ENCODE measurements at regions not wholly inside any gene's neighbourhood (a gene's known extent, or its start where the extent isn't known, plus 50 kb on each side); places are given as distances from the start of the nearest gene placed in this dataset.

DNA sequence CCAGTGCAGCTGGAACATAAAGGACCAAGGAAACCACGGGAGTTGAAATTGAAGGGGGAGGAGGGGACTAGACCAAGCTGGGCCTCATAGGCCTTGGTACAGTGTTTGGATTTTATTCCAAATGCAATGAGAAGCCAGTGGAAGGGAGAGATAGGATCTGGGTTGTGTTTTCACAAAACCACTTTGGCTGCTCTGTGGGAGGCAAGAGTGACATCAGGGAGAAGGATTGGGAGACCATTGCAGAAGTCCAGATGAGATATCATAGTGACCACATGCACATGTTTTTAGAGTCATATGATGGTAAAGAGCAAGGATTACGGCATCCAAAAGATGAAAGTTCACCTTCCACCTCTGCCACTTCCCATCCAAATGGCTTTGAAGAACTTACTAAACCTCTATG, 210.2 kb downstream of the PAX3 start:
- no peak overlapping the region for H3K4me2 ChIP-seq (ENCODE audit: control insufficient read depth, extremely low read depth, insufficient read depth, low read depth, low read length)
- no peaks in the 10 kb centered on the region for H3K9me1 ChIP-seq (ENCODE audit: control insufficient read depth, extremely low read depth, insufficient read depth, low read length)
- H3K36me3 ChIP-seq (ENCODE audit: control insufficient read depth in 2 of 2, extremely low read depth in 1 of 2, insufficient read depth in 2 of 2, low read length in 2 of 2) = no peaks in the 10 kb centered on the region
- no peaks in the 10 kb centered on the region for H3K79me2 ChIP-seq (ENCODE audit: control insufficient read depth, insufficient read depth, low read length)
- no peaks in the 10 kb centered on the region for H3K4me1 ChIP-seq (ENCODE audit: control insufficient read depth, extremely low read depth, insufficient read depth, low read length)
- dilution Hi-C loops (cut with MboI; ENCODE audit: extremely low pct_ligation_motif_present, low sequenced_read_pairs) = no loop called here
- H3K4me3 ChIP-seq (ENCODE audit: control insufficient read depth in 2 of 3, extremely low read depth in 1 of 3, insufficient read depth in 2 of 3, low read depth in 1 of 3, low read length in 3 of 3) = no peak overlapping the region
- no peaks in the 10 kb centered on the region for H4K20me1 ChIP-seq (ENCODE audit: control insufficient read depth, extremely low read depth, insufficient read depth, low read length)
- no peaks in the 10 kb centered on the region for H3K9me3 ChIP-seq (ENCODE audit: control insufficient read depth, low read depth, low read length)
- H2AFZ ChIP-seq (ENCODE audit: control insufficient read depth, low read length) = no peak overlapping the region
- no peak overlapping the region for H3K27ac ChIP-seq (ENCODE audit: control insufficient read depth, insufficient read depth, low read length)
- no peak for TF ChIP-seq EZH2 (IDR thresholded peaks at IDR 0.05; ENCODE audit: low read length)
- TF ChIP-seq, protein P1, sequence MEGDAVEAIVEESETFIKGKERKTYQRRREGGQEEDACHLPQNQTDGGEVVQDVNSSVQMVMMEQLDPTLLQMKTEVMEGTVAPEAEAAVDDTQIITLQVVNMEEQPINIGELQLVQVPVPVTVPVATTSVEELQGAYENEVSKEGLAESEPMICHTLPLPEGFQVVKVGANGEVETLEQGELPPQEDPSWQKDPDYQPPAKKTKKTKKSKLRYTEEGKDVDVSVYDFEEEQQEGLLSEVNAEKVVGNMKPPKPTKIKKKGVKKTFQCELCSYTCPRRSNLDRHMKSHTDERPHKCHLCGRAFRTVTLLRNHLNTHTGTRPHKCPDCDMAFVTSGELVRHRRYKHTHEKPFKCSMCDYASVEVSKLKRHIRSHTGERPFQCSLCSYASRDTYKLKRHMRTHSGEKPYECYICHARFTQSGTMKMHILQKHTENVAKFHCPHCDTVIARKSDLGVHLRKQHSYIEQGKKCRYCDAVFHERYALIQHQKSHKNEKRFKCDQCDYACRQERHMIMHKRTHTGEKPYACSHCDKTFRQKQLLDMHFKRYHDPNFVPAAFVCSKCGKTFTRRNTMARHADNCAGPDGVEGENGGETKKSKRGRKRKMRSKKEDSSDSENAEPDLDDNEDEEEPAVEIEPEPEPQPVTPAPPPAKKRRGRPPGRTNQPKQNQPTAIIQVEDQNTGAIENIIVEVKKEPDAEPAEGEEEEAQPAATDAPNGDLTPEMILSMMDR (optimal IDR thresholded peaks at IDR 0.05 in 1 of 3, IDR thresholded peaks at IDR 0.05 in 1 of 3, conservative IDR thresholded peaks at IDR 0.05 in 1 of 3; ENCODE audit: extremely low read depth in 1 of 3, insufficient read depth in 2 of 3, low read length in 3 of 3) = no peak
- DNase-seq (ENCODE audit: low read depth, low spot score) (no peak), FAIRE-seq (no peak)
- no peak overlapping the region for H3K9ac ChIP-seq (ENCODE audit: control insufficient read depth, extremely low read depth, insufficient read depth, low read length)
- no peaks in the 10 kb centered on the region for H3K27me3 ChIP-seq (ENCODE audit: control insufficient read depth, extremely low read depth, insufficient read depth, low read length)

DNA sequence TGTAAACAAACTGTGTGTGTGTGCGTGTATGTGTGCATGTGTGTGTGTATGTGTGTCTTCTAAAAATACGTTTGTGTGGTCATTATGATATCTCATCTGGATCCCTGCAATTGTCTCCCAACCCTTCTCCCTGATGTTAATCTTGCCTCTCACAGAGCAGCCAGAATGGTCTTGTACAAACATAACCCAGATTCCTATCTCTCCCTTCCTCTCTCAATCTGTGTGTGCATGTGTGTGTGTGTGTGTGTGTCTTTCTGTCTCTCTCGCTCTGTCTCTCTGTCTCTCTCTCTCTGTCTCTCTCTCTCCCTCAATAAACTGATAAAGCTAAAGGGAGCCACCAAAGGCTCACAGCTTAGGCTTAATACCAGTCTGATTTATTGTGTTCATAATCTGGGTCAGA, 210.8 kb downstream of the PAX3 start:
- dilution Hi-C loops (cut with MboI; ENCODE audit: extremely low pct_ligation_motif_present, low sequenced_read_pairs) = no loop called here
- no peak overlapping the region for H3K9ac ChIP-seq (ENCODE audit: control insufficient read depth, extremely low read depth, insufficient read depth, low read length)
- H2AFZ ChIP-seq (ENCODE audit: control insufficient read depth, low read length) = no peak overlapping the region
- no peak for DNase-seq (ENCODE audit: low read depth, low spot score)
- no peak overlapping the region for H3K27ac ChIP-seq (ENCODE audit: control insufficient read depth, insufficient read depth, low read length)
- FAIRE-seq = no peak
- no peaks in the 10 kb centered on the region for H3K9me1 ChIP-seq (ENCODE audit: control insufficient read depth, extremely low read depth, insufficient read depth, low read length)
- no peaks in the 10 kb centered on the region for H3K36me3 ChIP-seq (ENCODE audit: control insufficient read depth in 2 of 2, extremely low read depth in 1 of 2, insufficient read depth in 2 of 2, low read length in 2 of 2)
- no peaks in the 10 kb centered on the region for H3K4me1 ChIP-seq (ENCODE audit: control insufficient read depth, extremely low read depth, insufficient read depth, low read length)
- H4K20me1 ChIP-seq (ENCODE audit: control insufficient read depth, extremely low read depth, insufficient read depth, low read length) = no peaks in the 10 kb centered on the region
- H3K4me3 ChIP-seq (ENCODE audit: control insufficient read depth in 2 of 3, extremely low read depth in 1 of 3, insufficient read depth in 2 of 3, low read depth in 1 of 3, low read length in 3 of 3) = no peak overlapping the region
- no peaks in the 10 kb centered on the region for H3K9me3 ChIP-seq (ENCODE audit: control insufficient read depth, low read depth, low read length)
- H3K79me2 ChIP-seq (ENCODE audit: control insufficient read depth, insufficient read depth, low read length) = no peaks in the 10 kb centered on the region
- no peak for TF ChIP-seq EZH2 (IDR thresholded peaks at IDR 0.05; ENCODE audit: low read length)
- TF ChIP-seq, protein P1 (optimal IDR thresholded peaks at IDR 0.05 in 1 of 3, IDR thresholded peaks at IDR 0.05 in 1 of 3, conservative IDR thresholded peaks at IDR 0.05 in 1 of 3; ENCODE audit: extremely low read depth in 1 of 3, insufficient read depth in 2 of 3, low read length in 3 of 3) = no peak
- no peaks in the 10 kb centered on the region for H3K27me3 ChIP-seq (ENCODE audit: control insufficient read depth, extremely low read depth, insufficient read depth, low read length)
- no peak overlapping the region for H3K4me2 ChIP-seq (ENCODE audit: control insufficient read depth, extremely low read depth, insufficient read depth, low read depth, low read length)

Measured in keratinocyte (primary cell).